ENCODE measurements at regions not wholly inside any gene's neighbourhood (a gene's known extent, or its start where the extent isn't known, plus 50 kb on each side); places are given as distances from the start of the nearest gene placed in this dataset.

GRCh38 chr6:44606504-44606903 lies 219.0 kb downstream of the CDC5L start:
- DNase-seq (ENCODE audit: low spot score): no peak

GRCh38 chr6:44606976-44607375 lies 219.5 kb downstream of the CDC5L start:
- no peak for DNase-seq (ENCODE audit: low spot score)

DNA sequence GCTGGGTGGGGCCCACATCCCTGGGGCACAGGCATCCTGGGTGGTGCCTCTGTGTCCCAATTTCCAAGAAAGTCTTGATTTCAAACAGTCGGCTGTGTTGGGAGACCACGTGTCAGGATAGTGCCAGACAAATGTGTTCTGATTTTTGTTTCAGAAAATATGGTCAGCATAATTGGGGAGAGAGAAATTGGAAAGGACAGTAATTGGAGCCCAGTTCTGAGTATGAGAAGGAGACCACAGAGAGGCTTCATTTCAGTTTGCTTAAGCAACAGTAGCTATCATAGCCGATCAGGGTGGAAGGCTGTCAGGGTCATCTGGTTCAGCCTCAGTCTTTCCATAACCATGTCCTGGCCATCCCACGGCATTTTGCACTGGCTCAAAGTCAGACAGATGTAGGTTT lies 220.7 kb downstream of the CDC5L start:
- no peak for DNase-seq (ENCODE audit: low spot score)

DNA sequence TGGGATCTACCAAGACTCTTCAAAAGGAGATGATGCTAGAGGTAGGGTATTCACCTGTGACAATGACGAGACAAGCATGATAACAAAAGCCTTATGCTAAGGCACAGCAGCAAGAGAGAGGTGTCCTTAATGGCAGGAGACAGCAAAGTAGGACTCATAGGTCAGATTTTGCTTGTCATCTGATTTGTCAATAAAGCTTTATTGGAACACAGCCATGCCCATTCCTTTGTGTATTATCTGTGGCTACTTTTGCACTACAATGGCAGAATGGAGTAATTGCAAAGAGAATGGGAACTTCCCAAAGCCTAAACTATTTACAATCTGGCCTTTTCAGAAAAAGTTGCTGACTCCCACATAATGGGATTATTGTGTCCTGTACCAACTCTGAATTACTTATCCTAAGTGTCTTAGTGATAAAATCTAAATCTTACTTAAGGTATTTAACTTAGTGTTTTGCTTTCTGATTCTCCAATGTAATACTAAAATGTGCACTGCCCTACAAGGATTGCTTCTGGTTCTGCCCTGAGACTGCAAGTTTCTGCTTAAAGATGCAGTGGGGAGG lies 221.6 kb downstream of the CDC5L start:
- no peak for DNase-seq (ENCODE audit: low spot score)

GRCh38 chr6:44614396-44614795 lies 226.9 kb downstream of the CDC5L start:
- DNase-seq (ENCODE audit: low spot score): no peak

DNA sequence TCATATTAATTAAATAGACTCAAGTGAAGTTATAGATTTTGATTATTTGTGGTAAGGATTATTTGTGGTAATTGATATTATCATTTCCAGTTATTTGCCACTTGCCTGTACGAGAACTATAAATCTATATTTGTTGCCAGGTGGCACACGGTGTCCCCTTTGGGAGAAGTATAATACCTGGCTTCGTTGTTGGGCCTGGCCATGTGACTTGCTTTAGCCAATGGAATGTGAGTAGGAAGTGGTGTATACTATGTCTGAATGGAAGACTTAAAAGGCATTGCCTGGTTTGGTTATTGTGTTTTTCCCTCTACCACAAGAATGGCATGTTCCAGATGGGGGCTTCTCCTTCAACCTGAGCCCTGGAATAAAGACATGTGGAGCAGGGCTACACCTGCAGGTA lies 228.1 kb downstream of the CDC5L start:
- no peak for DNase-seq (ENCODE audit: low spot score)

DNA sequence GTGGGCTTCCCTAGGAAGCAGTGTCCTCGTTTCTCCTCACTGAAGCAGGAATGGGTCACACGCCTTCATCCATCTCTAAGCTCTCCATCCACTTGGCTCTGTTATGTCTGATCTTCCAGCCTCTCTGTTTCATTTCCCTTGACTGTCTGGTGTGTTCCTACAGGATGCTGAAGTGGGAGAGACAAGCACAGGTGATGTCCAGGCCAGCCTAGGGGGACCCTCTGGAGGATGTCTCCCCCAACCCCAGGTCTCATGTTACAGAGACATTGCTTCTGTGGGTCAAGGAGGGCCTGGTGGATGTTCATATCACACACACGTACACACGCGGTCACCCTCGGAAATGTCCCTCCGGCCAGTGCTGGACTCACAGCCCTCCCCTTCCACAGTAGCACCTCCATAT lies 229.9 kb downstream of the CDC5L start:
- DNase-seq (ENCODE audit: low spot score): no peak

GRCh38 chr6:44618371-44618770 lies 230.9 kb downstream of the CDC5L start:
- DNase-seq (ENCODE audit: low spot score): no peak

DNA sequence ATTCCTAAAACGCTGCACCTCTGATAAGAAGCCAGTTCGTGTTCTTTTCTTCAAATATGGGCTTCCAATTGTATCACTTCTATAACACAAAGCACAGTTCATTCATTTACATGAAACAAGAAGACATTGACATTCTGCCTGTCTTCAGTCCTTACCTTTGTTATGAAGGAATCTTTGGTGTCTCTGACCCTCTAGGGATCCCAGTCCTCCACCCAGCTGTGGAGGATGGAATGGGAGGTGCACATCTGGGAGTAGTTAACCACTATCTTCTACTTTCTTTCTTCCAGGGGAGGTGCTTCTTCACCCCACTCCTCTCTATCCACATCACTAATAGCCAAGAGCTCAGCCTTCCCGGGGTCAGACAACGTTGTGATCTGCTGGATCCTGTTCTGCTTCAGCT lies 233.4 kb downstream of the CDC5L start:
- no peak for DNase-seq (ENCODE audit: low spot score)

- no peak for DNase-seq (ENCODE audit: low spot score)
Observed at GRCh38 chr6:44621846-44622245, 234.3 kb downstream of the CDC5L start.

- DNase-seq (ENCODE audit: low spot score): no peak
Observed at GRCh38 chr6:44622555-44622954, 235.0 kb downstream of the CDC5L start.

GRCh38 chr6:44622956-44623355 lies 235.4 kb downstream of the CDC5L start:
- DNase-seq (ENCODE audit: low spot score): no peak

- no peak for DNase-seq (ENCODE audit: low spot score)
Observed at GRCh38 chr6:44624226-44624625, 236.7 kb downstream of the CDC5L start.

GRCh38 chr6:44624936-44625573 lies 237.5 kb downstream of the CDC5L start:
- DNase-seq (ENCODE audit: low spot score): no peak

DNA sequence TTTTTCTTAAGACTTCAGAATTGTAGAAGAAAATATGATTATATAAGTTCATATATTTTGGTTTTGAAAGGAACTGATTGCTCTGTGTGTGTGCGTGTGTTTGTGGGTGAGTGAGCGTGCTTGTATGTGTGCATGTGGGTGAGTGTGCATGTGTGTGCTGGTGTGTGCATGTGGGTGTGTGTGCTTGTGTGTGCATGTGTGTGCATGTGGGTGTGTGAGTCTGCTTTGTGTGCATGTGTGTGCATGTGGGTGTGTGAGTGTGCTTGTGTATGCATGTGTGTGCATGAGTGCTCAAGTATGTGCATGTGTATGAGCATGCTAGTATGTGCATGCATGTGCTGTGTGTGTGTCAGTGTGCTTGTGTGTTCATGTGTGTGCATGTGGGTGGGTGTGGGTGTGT lies 238.5 kb downstream of the CDC5L start:
- DNase-seq (ENCODE audit: low spot score): no peak

DNA sequence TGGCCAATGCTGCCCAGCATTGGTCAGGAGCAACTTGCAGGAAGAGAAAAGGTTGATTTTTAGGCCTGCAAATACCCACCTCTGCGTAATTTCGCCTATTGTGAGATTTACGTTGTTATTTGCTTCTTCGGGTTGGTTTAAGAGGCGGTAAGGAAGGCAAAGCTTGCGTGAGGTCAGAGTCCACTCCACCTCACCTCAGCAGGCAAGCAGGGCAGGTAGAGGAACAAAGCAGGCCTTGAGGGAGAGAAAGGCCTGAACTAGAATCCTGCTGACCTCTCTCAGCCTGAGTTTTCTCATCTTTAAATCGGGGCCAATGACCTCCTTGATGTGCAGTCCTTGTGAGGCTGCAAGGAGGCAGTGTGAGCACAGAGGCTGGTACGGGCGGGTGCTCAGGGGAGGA lies 239.1 kb downstream of the CDC5L start:
- no peak for DNase-seq (ENCODE audit: low spot score)

DNA sequence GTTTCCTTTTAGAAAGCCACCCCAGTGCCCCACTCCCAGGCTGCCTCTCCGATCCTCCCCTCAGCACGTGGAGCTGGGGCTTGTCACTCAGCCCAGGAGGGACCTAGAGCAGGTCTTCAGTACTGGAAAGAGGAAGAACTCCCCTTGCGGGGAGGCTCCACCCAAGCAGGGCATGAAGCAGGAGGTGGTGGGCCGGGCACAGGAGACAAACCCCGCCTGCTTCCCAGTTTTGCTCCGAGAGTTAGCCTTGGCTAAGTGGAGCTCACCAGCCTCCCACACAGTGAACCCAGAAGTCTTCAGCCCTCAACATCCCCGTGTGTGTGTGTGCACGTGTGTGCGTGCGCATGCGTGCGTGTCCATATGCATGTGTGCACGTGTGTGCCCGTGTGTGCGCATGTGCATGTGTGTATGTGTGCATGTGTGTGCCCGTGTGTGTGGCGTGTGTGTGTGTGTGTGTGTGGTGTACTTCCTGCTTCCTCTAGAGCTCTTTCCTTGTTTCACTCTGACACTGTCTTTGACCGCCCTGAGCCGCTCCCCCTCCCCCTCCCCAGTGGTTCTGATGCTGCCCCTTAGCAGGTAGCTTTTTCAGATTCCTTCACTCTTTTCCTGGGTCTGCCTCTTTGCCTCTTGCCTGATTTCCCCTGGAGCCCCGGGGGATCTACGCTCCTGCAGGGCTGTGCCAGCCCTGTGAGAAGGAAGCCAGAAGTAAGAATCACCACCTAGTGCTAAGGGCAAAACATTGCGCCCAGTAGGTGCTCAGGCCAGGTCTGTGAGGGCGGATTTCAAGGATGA lies 239.8 kb downstream of the CDC5L start:
- no peak for DNase-seq (ENCODE audit: low spot score)

GRCh38 chr6:44627883-44628271 lies 240.4 kb downstream of the CDC5L start:
- no peak for DNase-seq (ENCODE audit: low spot score)

- DNase-seq (ENCODE audit: low spot score): no peak
Observed at GRCh38 chr6:44628347-44628746, 240.8 kb downstream of the CDC5L start.

- DNase-seq (ENCODE audit: low spot score): no peak
Observed at GRCh38 chr6:44629636-44630035, 242.1 kb downstream of the CDC5L start.

DNA sequence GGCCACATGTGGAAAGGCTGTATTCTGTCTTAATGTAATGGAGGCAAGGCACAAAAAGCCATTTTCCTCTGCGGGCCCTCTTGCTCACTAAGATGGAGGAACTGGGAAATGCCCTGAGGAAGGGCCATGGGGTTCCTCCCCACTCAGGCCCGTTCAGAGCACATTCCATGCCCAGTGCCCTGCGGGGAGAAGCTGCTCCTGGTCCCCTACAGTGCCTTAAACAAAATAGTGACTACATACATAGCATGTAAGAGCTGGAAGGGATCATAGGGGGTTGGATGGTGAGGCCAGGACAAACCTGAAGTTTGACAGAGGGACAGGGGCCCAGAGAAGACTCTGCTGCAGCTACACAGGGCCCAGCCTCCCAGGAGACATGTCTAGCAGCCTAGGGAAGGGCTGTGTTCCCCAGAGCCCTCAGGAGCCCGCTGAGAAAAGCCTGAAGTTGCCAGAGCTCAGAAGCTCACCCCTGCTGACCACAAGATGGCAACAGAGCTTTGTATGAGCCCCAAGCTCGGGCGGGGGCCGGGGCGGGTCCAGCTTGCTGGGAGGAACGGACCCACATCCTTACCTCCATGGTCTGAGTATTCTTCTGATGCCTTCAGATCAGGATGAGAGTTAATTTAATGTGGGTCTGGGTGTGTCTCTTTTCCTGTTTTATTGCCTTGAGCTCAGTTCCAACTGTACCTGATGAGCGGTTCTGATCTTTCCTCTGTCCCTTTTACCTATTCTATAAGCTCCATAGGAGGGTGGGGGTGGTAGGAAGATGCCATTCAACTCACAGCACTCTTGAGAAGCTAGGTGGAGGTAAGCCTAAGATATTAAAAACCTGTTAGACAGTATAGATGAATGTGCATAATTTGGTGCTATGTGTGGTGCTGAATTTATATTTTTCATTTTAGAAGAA lies 242.9 kb downstream of the CDC5L start:
- peak; percentile 38 for DNase-seq (ENCODE audit: low spot score)

- DNase-seq (ENCODE audit: low spot score): no peak
Observed at GRCh38 chr6:44631968-44632367, 244.5 kb downstream of the CDC5L start.

All from umbilical cord (tissue), 1 donor.